ENCODE measurements at regions not wholly inside any gene's neighbourhood (a gene's known extent, or its start where the extent isn't known, plus 50 kb on each side); places are given as distances from the start of the nearest gene placed in this dataset.
"Not testable (repeated sequence)": the region's sequence is repeated elsewhere in the genome, so short reads cannot be mapped to it uniquely, and the experiment has no call there.

- no peak for DNase-seq
These were observed 614.0 kb downstream of the MCTP2 start for GRCh38 chr15:94845390-94845716.

- DNase-seq: no peak
These were observed 616.0 kb downstream of the MCTP2 start for GRCh38 chr15:94847325-94847724.

GRCh38 chr15:94848054-94848453 is 616.7 kb downstream of the MCTP2 start:
- no peak for DNase-seq

- no peak for DNase-seq
These were observed 623.7 kb downstream of the MCTP2 start for GRCh38 chr15:94855018-94855408.

GRCh38 chr15:94855409-94856266 is 624.3 kb downstream of the MCTP2 start:
- DNase-seq: no peak

- DNase-seq: no peak
These were observed 625.0 kb downstream of the MCTP2 start for GRCh38 chr15:94856267-94856854.

GRCh38 chr15:94857466-94857865 is 626.1 kb downstream of the MCTP2 start:
- DNase-seq: no peak

- DNase-seq: no peak
These were observed 626.6 kb downstream of the MCTP2 start for GRCh38 chr15:94858011-94858410.

- no peak for DNase-seq
These were observed 627.1 kb downstream of the MCTP2 start for GRCh38 chr15:94858449-94858848.

- no peak for DNase-seq
These were observed 627.6 kb downstream of the MCTP2 start for GRCh38 chr15:94858920-94859319.

- DNase-seq: no peak
These were observed 633.2 kb downstream of the MCTP2 start for GRCh38 chr15:94864600-94864999.

GRCh38 chr15:94868265-94868664 is 636.9 kb downstream of the MCTP2 start:
- not testable (repeated sequence) for DNase-seq

GRCh38 chr15:94875550-94875949 is 644.2 kb downstream of the MCTP2 start:
- no peak for DNase-seq

- DNase-seq: no peak
These were observed 646.5 kb downstream of the MCTP2 start for GRCh38 chr15:94877833-94878232.

- DNase-seq: no peak
These were observed 650.8 kb downstream of the MCTP2 start for GRCh38 chr15:94882071-94882712.

GRCh38 chr15:94887391-94887790 is 656.0 kb downstream of the MCTP2 start:
- DNase-seq: no peak

GRCh38 chr15:94889153-94889552 is 657.8 kb downstream of the MCTP2 start:
- DNase-seq: no peak

- no peak for DNase-seq
These were observed 661.7 kb downstream of the MCTP2 start for GRCh38 chr15:94893091-94893490.

GRCh38 chr15:94894056-94894455 is 662.7 kb downstream of the MCTP2 start:
- DNase-seq: no peak

- DNase-seq: no peak
These were observed 678.1 kb downstream of the MCTP2 start for GRCh38 chr15:94909510-94909909.

- DNase-seq: no peak
These were observed 678.8 kb downstream of the MCTP2 start for GRCh38 chr15:94910166-94910565.

GRCh38 chr15:94912760-94913159 is 681.4 kb downstream of the MCTP2 start:
- DNase-seq: no peak

- DNase-seq: no peak
These were observed 685.7 kb downstream of the MCTP2 start for GRCh38 chr15:94917068-94917467.

GRCh38 chr15:94921936-94922335 is 690.6 kb downstream of the MCTP2 start:
- DNase-seq: no peak
